ENCODE measurements at regions not wholly inside any gene's neighbourhood (a gene's known extent, or its start where the extent isn't known, plus 50 kb on each side); places are given as distances from the start of the nearest gene placed in this dataset.

DNA sequence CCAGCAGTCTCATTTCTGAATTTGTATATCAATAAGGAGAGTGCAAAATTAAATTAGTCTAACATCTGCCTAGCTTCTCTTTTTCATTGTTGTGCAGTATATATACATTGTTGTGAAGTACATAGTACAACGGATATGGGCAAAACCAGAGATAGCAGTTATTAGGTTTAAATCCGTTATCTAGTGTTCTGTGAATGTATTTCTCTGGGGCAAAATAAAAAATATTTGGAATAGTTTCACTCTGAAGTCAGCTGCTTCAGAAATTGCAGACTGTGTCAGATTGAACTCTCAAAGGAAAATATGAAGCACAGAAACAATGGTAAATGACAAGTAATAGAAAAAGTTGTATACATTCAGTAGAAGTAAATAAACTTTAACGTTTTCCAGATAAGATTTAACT is 836.5 kb upstream of the CXADR start:
- no peaks in the 10 kb centered on the region for H3K36me3 Mint-ChIP-seq (ENCODE audit: low read depth)
- no peak for DNase-seq (ENCODE audit: low spot score)
- no peak overlapping the region for H3K4me3 Mint-ChIP-seq (ENCODE audit: unreplicated experiment)
- no peaks in the 10 kb centered on the region for H3K27me3 Mint-ChIP-seq (ENCODE audit: low read depth)
- H3K27ac Mint-ChIP-seq (ENCODE audit: unreplicated experiment) = peak overlapping the region; percentile 49
- TF ChIP-seq, protein P1, sequence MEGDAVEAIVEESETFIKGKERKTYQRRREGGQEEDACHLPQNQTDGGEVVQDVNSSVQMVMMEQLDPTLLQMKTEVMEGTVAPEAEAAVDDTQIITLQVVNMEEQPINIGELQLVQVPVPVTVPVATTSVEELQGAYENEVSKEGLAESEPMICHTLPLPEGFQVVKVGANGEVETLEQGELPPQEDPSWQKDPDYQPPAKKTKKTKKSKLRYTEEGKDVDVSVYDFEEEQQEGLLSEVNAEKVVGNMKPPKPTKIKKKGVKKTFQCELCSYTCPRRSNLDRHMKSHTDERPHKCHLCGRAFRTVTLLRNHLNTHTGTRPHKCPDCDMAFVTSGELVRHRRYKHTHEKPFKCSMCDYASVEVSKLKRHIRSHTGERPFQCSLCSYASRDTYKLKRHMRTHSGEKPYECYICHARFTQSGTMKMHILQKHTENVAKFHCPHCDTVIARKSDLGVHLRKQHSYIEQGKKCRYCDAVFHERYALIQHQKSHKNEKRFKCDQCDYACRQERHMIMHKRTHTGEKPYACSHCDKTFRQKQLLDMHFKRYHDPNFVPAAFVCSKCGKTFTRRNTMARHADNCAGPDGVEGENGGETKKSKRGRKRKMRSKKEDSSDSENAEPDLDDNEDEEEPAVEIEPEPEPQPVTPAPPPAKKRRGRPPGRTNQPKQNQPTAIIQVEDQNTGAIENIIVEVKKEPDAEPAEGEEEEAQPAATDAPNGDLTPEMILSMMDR (IDR thresholded peaks at IDR 0.05) = no peak
- peaks cover 14% of the 10 kb centered on the region for H3K4me1 Mint-ChIP-seq (ENCODE audit: low read depth)
- peaks cover 5% of the 10 kb centered on the region for H3K9me3 Mint-ChIP-seq (ENCODE audit: low read depth)

DNA sequence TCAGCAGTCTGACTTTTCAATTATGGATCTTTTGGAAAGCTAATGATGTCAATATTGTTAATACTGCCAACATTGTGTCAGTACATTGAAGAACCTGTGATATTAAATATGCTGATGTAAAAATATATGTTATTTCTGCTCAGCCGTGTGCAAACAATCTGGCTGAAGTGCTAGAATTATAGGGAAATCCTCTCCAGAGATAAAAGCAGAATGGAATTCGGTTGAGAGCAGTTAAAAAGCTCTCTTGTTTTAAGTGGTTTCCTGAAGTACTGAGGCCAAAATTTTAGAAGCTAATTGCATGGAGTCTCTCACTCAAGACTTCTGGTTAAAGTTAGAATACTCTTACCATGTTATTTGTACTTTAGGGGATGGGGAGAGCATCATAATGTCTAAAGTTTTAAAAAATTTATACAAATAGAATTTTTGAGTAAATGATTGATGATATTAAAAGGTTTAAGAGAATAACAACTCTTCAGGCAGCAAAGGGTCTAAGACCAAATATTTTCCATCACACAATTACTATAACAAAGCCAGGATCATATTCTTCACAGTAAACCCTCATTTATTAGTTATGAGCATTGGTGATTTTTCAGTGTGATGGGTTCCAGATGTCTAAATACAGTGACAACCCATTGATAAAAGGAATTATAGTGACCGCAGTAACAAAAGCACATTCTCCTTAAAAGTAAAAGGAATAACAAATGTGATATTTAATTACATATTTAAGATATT is 834.2 kb upstream of the CXADR start:
- TF ChIP-seq, protein P1 (IDR thresholded peaks at IDR 0.05) = no peak
- H3K4me1 Mint-ChIP-seq (ENCODE audit: low read depth) = peaks cover 14% of the 10 kb centered on the region
- H3K9me3 Mint-ChIP-seq (ENCODE audit: low read depth) = peaks cover 5% of the 10 kb centered on the region
- H3K36me3 Mint-ChIP-seq (ENCODE audit: low read depth) = no peaks in the 10 kb centered on the region
- H3K27me3 Mint-ChIP-seq (ENCODE audit: low read depth) = no peaks in the 10 kb centered on the region
- no peak overlapping the region for H3K27ac Mint-ChIP-seq (ENCODE audit: unreplicated experiment)
- H3K4me3 Mint-ChIP-seq (ENCODE audit: unreplicated experiment) = no peak overlapping the region
- DNase-seq (ENCODE audit: low spot score) = no peak

DNA sequence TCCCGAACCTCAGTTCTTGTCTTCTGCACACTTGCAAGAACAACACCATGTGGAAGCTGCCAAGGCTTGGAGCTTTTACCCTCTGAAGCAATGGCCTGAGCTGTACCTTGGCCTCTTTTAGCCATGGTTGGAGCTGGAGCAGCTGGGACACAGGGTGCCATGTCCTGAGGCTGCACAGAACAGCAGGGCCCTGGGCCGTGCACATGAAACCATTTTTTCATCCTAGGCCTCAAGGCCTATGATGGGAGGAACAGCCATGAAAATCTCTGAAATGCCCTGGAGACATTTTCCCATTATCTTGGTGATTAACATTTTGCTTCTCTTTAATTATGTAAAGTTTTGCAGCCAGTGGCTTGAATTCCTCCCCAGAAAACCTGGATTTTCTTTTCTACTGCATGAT is 817.8 kb upstream of the CXADR start:
- TF ChIP-seq, protein P1 (IDR thresholded peaks at IDR 0.05) = no peak

DNA sequence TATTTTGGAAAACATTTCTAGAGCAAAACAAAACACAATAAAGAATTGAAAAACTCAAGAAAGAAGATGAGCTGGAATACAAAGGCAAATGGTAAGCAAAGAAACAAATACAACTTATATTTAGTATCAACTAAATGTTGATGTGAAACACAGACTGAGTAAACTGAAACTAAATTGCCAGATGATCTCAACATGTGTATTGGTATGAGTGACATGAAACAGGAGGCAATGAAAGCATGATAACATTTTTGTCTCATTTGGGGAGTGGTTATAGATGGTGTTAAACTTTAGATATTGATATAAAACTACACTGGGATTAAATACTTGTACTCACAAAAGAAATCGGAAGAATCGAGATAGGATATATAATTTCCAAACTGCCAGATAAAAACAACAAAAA is 805.6 kb upstream of the CXADR start:
- TF ChIP-seq, protein P1 (IDR thresholded peaks at IDR 0.05) = no peak
- Mint-ChIP-seq H3K4me1 (ENCODE audit: low read depth) (peaks cover 16% of the 10 kb centered on the region), H3K27me3 (ENCODE audit: low read depth) (no peaks in the 10 kb centered on the region), H3K4me3 (ENCODE audit: unreplicated experiment) (no peak overlapping the region), H3K9me3 (ENCODE audit: low read depth) (no peaks in the 10 kb centered on the region), H3K36me3 (ENCODE audit: low read depth) (no peaks in the 10 kb centered on the region), H3K27ac (ENCODE audit: unreplicated experiment) (no peak overlapping the region)
- no peak for DNase-seq (ENCODE audit: low spot score)

More for the DNA sequence above, 817.8 kb upstream of the CXADR start:
- no peak for DNase-seq (ENCODE audit: low spot score)
- no peak overlapping the region for H3K27ac Mint-ChIP-seq (ENCODE audit: unreplicated experiment)
- no peak overlapping the region for H3K4me3 Mint-ChIP-seq (ENCODE audit: unreplicated experiment)
- no peaks in the 10 kb centered on the region for H3K27me3 Mint-ChIP-seq (ENCODE audit: low read depth)
- peaks cover 18% of the 10 kb centered on the region for H3K9me3 Mint-ChIP-seq (ENCODE audit: low read depth)
- H3K4me1 Mint-ChIP-seq (ENCODE audit: low read depth) = peaks cover 4% of the 10 kb centered on the region
- H3K36me3 Mint-ChIP-seq (ENCODE audit: low read depth) = peaks cover 5% of the 10 kb centered on the region

DNA sequence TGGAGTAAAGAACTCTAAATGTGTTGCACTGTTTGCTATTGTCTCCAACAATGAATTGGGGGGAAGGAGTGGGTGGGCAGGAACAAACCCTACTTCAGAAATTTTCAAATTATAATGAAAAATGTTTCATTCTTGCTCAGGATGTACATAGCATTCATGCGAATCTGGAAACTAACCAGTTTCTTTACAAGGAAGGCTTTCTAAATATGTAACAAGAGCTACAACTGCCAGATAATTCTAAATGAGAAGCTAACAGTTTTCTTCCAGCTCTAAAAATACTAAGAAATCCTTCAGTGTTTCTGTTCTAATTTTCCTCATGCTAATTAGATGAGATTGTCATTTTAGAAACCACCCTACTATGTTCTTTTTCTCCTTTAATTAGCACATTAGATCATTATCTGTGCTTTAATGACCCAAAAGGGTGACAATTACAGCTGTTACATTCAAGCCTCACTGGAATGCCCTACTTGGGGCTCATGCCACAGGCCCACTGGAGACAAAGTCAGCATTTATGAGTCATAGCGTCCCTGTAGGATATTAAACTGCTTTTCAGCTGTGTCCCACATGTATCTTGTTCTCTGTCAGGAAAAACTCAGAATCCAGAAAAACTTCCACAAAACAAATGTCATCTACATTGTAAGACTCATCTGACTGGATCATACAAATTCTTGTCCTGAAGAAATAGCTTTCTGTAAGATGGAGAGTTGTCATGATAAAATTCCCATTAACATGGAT is 804.6 kb upstream of the CXADR start:
- TF ChIP-seq, protein P1 (IDR thresholded peaks at IDR 0.05) = no peak
- no peak for DNase-seq (ENCODE audit: low spot score)
- H3K27ac Mint-ChIP-seq (ENCODE audit: unreplicated experiment) = peak overlapping the region; percentile 75
- H3K36me3 Mint-ChIP-seq (ENCODE audit: low read depth) = no peaks in the 10 kb centered on the region
- no peaks in the 10 kb centered on the region for H3K9me3 Mint-ChIP-seq (ENCODE audit: low read depth)
- H3K4me1 Mint-ChIP-seq (ENCODE audit: low read depth) = peaks cover 19% of the 10 kb centered on the region
- H3K4me3 Mint-ChIP-seq (ENCODE audit: unreplicated experiment) = no peak overlapping the region
- H3K27me3 Mint-ChIP-seq (ENCODE audit: low read depth) = no peaks in the 10 kb centered on the region

Measured in chondrocyte (in vitro differentiated cells).